NCI-H748 (cell line): ENCODE measurements at regions not wholly inside any gene's neighbourhood (a gene's known extent, or its start where the extent isn't known, plus 50 kb on each side); places are given as distances from the start of the nearest gene placed in this dataset.
"Not testable (repeated sequence)": the region's sequence is repeated elsewhere in the genome, so short reads cannot be mapped to it uniquely, and the experiment has no call there.

Source experiments
- DNase-seq: peaks from one replicate; lab custom pipeline; 2025; ENCODE audit not compliant: unreplicated experiment; lab: John Stamatoyannopoulos, UW

DNA sequence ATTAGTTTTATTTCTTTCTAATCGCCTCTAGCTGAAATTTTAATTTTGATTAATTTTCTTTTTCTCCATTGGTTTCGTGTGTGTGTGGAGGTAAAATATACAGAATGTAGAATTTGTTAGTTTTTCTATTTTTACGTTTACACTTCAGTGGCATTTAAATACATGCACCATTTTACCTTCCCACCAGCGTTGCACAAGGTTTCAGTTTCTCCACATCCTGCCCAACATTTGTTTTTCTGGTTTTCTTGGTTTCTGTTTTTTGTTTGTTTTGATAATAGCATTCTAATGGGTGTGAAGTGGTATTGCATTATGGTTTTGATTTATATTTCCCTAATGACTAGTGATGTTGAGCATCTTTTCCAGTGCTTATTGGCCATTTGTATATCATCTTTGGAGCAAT is 871.4 kb upstream of the DEFB115 start:
- not testable (repeated sequence) for DNase-seq

DNA sequence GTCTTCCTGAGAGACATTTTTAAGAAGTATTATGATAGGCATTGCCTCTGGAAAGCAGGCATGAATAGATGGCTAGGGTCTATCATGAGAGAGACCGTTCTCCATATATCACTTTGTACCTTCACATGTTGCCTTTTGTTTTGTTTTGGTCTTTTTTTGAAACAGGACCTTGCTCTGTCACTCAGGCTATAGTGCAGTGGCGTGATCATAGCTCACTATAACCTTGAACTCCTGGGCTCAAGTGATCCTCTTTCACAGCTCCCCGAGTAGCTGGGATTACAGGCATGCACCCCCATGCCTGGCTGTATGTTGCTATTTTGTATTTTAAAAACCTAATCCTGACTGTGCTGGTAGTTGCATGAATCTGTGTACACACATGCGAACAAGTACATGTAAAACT is 869.6 kb upstream of the DEFB115 start:
- DNase-seq: not testable (repeated sequence)

DNA sequence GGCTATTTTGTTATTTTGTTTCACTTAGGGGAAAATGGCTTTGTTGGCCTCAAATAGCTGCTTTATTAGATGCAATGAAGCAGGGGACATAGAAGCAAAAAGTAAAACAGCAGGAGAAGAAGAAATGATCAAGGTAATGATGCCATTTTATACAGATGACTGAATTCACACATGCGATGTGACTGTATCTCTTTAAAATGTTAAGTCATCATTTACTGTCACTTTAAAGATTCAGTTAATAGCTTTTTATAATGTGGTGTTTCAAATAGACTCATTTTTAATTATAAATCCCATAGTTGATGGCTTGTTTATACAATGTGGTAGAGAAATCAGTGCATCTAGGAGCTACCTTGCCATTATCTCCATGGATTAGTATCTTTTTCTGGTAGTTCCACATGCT is 863.9 kb upstream of the DEFB115 start:
- not testable (repeated sequence) for DNase-seq

DNA sequence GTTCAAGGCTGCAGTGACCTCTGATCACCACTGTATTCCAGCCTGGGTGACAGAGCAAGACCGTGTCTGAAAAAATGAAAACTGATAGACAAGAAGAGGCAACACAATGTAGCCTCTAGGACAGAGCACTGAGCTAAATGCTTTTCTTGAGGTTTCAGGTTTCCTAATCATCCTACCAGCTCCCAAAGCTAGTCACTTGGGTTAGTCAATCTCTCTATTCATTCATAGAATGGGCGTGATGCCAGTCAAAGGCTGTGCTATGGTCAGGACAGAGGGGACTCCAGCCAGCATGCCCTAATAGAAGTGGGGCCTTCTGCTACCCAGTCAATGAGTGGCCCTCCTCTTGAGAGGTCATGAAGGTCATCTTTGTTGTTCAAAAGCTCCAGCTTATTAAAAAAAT is 860.4 kb upstream of the DEFB115 start:
- DNase-seq: not testable (repeated sequence)

DNA sequence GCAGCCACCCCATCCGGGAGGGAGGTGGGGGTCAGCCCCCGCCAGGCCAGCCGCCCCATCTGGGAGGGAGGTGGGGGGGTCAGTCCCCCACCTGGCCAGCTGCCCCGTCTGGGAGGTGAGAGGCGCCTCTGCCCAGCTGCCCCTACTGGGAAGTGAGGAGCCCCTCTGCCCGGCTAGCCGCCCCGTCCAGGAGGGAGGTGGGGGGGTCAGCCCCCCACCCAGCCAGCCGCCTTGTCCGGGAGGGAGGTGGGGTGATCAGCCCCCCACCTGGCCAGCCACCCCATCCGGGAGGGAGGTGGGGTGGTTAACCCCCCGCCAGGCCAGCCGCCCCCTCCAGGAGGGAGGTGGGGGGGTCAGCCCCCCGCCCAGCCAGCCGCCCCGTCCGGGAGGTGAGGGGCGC is 852.4 kb upstream of the DEFB115 start:
- DNase-seq: not testable (repeated sequence)

DNA sequence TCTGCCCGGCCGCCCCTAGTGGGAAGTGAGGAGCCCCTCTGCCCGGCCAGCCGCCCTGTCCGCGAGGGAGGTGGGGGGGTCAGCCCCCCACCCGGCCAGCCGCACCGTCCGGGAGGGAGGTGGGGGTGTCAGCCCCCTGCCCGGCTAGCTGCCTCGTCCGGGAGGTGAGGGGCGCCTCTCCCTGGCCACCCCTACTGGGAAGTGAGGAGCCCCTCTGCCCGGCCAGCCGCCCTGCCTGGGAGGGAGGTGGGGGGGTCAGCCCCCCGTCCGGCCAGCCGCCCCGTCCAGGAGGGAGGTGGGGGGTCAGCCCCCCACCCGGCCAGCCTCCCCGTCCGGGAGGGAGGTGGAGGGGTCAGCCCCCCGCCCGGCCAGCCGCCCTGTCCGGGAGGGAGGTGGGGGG is 851.9 kb upstream of the DEFB115 start:
- not testable (repeated sequence) for DNase-seq

DNA sequence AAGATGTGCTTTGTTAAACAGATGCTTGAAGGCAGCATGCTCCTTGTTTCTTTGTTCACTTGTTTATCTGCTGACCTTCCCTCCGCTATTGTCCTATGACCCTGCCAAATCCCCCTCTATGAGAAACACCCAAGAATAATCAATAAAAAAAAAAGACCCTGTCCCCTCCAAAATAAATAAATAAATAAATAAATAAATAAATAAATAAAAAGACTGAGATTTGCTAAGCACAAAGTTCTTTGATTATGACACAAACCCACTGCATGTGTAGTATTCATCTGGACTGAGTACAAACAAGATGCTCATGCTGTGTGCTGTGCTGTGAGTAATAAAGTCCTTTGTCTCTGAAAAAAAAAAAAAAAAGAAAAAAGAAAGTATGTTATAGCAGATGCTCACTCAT is 851.1 kb upstream of the DEFB115 start:
- DNase-seq: not testable (repeated sequence)

DNA sequence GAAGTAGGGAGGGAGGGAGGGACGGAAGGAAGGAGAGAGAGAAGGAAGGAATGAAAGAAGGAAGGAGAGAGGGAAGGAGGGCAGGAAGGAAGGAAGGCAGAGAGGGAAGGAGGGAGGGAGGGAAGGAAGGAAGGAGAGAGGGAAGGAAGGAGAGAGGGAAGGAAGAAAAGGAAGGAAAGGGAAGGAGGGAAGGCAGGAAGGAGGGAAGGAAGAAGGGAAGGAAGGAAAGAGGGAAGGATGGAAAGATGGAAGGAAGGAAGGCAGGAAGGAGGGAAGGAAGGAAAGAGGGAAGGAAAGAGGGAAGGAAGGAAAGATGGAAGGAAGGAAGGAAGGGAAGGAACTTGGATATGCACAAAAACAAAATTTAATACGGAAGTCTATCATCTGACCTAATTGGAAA is 844.5 kb upstream of the DEFB115 start:
- no peak for DNase-seq

DNA sequence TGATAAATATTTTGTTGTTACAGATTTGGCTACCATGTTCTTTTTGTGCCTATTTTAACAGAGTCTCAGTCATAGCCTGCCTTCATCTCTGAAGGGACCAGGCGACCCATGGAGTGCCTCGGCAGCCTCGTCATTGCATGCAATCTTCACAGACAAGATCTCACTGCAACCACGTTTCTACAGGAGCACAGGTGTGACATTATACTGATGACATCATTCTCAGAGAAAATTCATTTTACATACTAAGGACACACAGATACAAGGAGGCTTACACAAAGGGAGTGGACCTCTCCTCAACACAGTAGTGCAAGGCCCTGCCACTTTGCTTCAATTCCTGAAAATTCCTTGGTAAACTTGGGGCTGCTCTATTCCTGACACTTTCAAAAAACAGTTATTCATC is 840.1 kb upstream of the DEFB115 start:
- not testable (repeated sequence) for DNase-seq

DNA sequence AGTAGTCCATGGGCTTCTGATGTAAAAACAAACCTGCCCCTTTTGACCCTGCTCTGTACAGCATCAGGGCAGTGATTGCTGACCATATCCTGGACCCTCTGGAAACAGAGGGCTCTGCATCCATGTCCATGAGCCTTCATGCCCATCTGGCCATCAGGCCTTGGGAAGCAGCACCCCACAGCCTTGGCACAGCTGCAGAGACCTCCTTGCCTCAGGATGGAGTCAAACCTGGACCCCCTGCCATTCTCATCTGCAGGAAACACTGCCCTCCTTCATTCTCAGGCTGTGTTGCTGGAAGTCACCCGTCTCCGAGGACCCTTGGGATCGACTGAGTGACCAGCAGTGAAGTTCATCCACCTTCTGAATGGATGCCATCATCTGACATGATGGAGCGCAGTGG is 839.1 kb upstream of the DEFB115 start:
- DNase-seq: not testable (repeated sequence)

DNA sequence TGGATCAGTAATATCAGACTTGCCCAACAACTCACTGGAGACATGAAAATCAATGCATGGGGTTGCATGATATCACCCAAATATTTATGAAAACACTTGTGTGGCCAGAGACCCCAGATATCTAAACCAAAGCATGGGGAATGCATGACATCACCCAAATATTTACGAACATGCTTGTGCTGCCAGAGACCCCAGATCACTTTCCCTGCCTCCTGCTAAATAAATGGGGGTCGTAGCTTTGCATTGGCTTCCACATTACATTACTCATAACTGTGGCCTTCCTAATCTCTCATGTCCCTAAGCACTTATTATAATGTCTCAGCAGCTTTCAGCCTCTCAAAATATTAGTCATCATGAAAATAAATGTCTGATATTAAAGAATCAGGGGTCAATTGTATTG is 838.0 kb upstream of the DEFB115 start:
- no peak for DNase-seq

DNA sequence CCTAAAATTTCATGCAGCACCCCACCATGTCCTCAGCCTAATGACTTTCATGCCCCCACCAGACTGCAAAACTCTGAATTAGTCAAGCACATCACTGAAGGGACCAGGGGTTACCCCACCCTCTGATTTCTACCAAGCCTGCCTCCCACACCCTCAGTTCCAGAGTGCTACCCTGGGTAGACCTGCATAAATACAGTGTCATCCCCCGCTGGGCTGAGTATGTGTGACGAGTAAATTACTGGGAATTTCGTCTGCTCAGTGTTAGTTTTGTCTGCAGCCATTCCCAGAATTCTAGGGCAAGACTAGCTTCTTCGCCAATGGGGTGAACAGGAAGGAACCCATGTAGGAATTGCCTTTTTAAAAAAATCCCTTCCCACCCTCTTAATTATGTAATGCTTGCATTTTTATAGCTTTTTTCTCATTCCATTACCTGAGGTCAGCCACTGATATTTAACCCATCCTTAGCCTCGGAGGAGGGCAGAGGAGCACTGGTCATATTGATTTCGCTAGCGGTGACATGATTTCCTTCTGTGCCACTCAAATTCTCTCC is 837.5 kb upstream of the DEFB115 start:
- not testable (repeated sequence) for DNase-seq
